Fibroblast of lung (primary cell): ENCODE measurements at regions not wholly inside any gene's neighbourhood (a gene's known extent, or its start where the extent isn't known, plus 50 kb on each side); places are given as distances from the start of the nearest gene placed in this dataset.

Source experiments
- DNase-seq, 2 donors: peaks; one replicate each; pipeline versions ENCODE4 v3.0.0 to v3.0.0-alpha.2; 2010; ENCODE audit warnings: low read depth in 2 of 2
- H2AFZ ChIP-seq: 2 replicates; pipeline ENCODE4 v1.5.1; 2012; ENCODE audit warnings: low read length, control low read depth, inconsistent platforms
- H3K27ac ChIP-seq: 2 replicates; pipeline ENCODE4 v1.5.1; 2011; ENCODE audit warnings: low read length, control low read depth; ENCODE audit not compliant: insufficient read depth
- H3K27me3 ChIP-seq: 2 replicates; pipeline ENCODE4 v1.5.1; 2011; ENCODE audit warnings: mild to moderate bottlenecking, low read length; ENCODE audit not compliant: control insufficient read depth, insufficient read depth
- H3K36me3 ChIP-seq: 2 replicates; pipeline ENCODE4 v1.5.1; 2011; ENCODE audit warnings: low read length; ENCODE audit not compliant: control insufficient read depth, insufficient read depth
- H3K4me1 ChIP-seq: 2 replicates; pipeline ENCODE4 v1.5.1; 2011; ENCODE audit warnings: low read length; ENCODE audit not compliant: control insufficient read depth, insufficient read depth; ENCODE audit errors: extremely low read depth
- H3K4me2 ChIP-seq: 2 replicates; pipeline ENCODE4 v1.5.1; 2011; ENCODE audit warnings: low read length, control low read depth; ENCODE audit not compliant: insufficient read depth; ENCODE audit errors: extremely low read depth
- H3K4me3 ChIP-seq, 4 experiments: fragments of 200-600 bp in 1 of 4; sonication (generic) in 1 of 4; replicated peaks in 1 of 4; 2 replicates each; pipeline ENCODE4 v1.5.1; 2011 to 2016; ENCODE audit warnings: low read length in 4 of 4, low read depth in 3 of 4, mild to moderate bottlenecking in 3 of 4, control low read depth in 2 of 4, inconsistent platforms in 1 of 4, mixed read lengths in 1 of 4; ENCODE audit not compliant: insufficient read depth in 1 of 4; ENCODE audit errors: control extremely low read depth in 1 of 4
- H3K79me2 ChIP-seq: 2 replicates; pipeline ENCODE4 v1.5.1; 2012; ENCODE audit warnings: mild to moderate bottlenecking, low read length, inconsistent platforms; ENCODE audit not compliant: control insufficient read depth, insufficient read depth
- H3K9ac ChIP-seq: 2 replicates; pipeline ENCODE4 v1.5.1; 2011; ENCODE audit warnings: mild to moderate bottlenecking, low read length, control low read depth; ENCODE audit not compliant: insufficient read depth
- H3K9me3 ChIP-seq: 2 replicates; pipeline ENCODE4 v1.5.1; 2012; ENCODE audit warnings: low read depth, low read length; ENCODE audit not compliant: control insufficient read depth, insufficient read depth
- H4K20me1 ChIP-seq: 2 replicates; pipeline ENCODE4 v1.5.1; 2011; ENCODE audit warnings: low read length; ENCODE audit not compliant: control insufficient read depth, insufficient read depth; ENCODE audit errors: extremely low read depth
- EZH2 ChIP-seq: IDR thresholded peaks from 2 replicates; pipeline ENCODE4 v1.5.1; 2012; ENCODE audit warnings: low read length, control low read depth, mild to moderate bottlenecking; ENCODE audit errors: missing control alignments
- TF ChIP-seq, protein P1 (sequence below), 2 donors: IDR thresholded peaks in 1 of 2; conservative IDR thresholded peaks in 1 of 2; 1 replicate in 1 of 2; 2 replicates in 1 of 2; pipeline ENCODE4 v1.5.1; 2011 to 2012; ENCODE audit warnings: low read length in 2 of 2, control low read depth in 1 of 2, inconsistent platforms in 1 of 2, low read depth in 1 of 2, mild to moderate bottlenecking in 1 of 2

DNA sequence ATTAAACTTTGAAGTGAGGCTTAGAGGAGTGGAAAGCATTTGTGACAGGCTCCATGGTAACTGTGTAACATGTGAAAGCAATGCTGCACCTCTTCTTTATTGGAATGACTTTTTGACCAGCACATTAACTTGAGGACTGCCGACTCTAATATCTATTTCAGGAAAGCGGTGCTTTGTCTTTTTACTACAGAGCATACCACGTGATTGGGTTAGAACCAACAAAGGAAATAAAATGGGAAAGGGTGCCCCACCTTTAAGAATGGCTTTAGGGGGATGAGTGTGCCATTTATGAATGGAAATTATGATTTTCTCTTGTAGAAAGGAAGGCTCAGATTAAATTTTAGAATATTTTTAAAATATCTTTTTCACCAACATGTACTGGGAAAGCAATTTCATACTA, 57.3 kb upstream of the VPREB1 start:
- Histone ChIP-seq H3K9me3 (no peaks in the 10 kb centered on the region), H3K4me3 (no peak overlapping the region), H2AFZ (no peak overlapping the region), H3K27ac (no peak overlapping the region), H3K9ac (no peak overlapping the region), H3K4me2 (no peak overlapping the region), H3K27me3 (peaks cover 14% of the 10 kb centered on the region), H4K20me1 (no peaks in the 10 kb centered on the region), H3K36me3 (no peaks in the 10 kb centered on the region), H3K79me2 (no peaks in the 10 kb centered on the region), H3K4me1 (no peaks in the 10 kb centered on the region)
- no peak for DNase-seq
- no peak for TF ChIP-seq EZH2
- TF ChIP-seq, protein P1, sequence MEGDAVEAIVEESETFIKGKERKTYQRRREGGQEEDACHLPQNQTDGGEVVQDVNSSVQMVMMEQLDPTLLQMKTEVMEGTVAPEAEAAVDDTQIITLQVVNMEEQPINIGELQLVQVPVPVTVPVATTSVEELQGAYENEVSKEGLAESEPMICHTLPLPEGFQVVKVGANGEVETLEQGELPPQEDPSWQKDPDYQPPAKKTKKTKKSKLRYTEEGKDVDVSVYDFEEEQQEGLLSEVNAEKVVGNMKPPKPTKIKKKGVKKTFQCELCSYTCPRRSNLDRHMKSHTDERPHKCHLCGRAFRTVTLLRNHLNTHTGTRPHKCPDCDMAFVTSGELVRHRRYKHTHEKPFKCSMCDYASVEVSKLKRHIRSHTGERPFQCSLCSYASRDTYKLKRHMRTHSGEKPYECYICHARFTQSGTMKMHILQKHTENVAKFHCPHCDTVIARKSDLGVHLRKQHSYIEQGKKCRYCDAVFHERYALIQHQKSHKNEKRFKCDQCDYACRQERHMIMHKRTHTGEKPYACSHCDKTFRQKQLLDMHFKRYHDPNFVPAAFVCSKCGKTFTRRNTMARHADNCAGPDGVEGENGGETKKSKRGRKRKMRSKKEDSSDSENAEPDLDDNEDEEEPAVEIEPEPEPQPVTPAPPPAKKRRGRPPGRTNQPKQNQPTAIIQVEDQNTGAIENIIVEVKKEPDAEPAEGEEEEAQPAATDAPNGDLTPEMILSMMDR (conservative IDR thresholded peaks at IDR 0.05 in 1 of 2, IDR thresholded peaks at IDR 0.05 in 1 of 2; ENCODE audit: low read depth in 1 of 2, low read length in 2 of 2), result no peak

DNA sequence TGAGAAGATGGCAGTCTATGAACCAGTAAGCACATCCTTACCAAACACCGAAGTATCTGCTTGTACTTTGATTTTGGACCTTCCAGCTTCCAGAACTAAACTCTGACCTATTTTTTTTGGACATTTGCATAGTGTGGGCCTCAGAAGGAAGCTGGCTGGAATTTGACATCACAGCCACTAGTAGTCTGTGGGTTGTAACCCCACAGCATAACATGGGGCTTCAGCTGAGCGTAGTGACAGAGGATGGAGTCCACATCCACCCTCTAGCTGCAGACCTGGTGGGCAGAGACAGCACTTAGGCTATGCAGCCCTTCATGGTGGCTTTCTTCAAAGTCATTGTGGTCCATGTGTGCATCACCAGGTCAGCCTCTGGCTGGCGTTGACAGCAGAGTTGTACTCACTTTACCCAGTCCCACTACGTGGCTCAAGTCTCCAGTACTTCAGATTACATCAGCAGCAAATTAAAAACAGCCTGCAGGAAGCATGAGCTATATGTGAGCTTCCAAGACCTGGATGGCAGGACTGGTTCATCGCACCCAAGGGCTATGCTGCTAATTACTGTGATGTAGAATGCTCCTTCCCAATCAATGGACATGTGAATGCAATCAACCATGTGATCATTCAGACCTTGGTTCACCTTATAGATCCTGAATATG, 58.6 kb upstream of the VPREB1 start:
- H3K27me3 ChIP-seq, result peaks cover 14% of the 10 kb centered on the region
- H3K36me3 ChIP-seq, result no peaks in the 10 kb centered on the region
- H3K4me2 ChIP-seq, result no peak overlapping the region
- no peak for DNase-seq
- no peaks in the 10 kb centered on the region for H3K79me2 ChIP-seq
- no peak overlapping the region for H3K27ac ChIP-seq
- TF ChIP-seq, protein P1 (conservative IDR thresholded peaks at IDR 0.05 in 1 of 2, IDR thresholded peaks at IDR 0.05 in 1 of 2; ENCODE audit: low read depth in 1 of 2, low read length in 2 of 2), result no peak
- TF ChIP-seq EZH2, result no peak
- H4K20me1 ChIP-seq, result no peaks in the 10 kb centered on the region
- H3K4me1 ChIP-seq, result no peaks in the 10 kb centered on the region
- no peak overlapping the region for H3K4me3 ChIP-seq
- H3K9ac ChIP-seq, result no peak overlapping the region
- H2AFZ ChIP-seq, result no peak overlapping the region
- no peaks in the 10 kb centered on the region for H3K9me3 ChIP-seq

DNA sequence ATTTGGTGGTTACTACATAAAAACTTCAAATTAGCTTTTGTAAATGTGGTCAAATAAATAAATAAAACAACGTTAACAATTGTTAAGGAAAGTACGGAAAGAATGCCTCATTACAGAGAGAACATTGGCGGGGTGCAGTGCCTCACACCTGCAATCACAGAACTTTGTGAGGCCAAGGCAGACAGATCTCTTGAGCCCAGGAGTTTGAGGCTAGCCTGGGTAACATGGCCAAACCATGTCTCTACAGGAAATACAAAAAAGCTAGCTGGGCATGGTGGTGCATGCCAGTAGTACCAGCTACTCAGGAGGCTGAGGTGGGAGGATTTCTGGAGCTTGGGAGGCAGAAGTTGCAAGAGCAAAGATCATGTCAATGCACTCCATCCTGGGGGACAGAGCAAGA, 59.4 kb upstream of the VPREB1 start:
- Histone ChIP-seq H3K9me3 (no peaks in the 10 kb centered on the region), H3K9ac (no peak overlapping the region), H3K79me2 (no peaks in the 10 kb centered on the region), H2AFZ (no peak overlapping the region), H3K4me3 (no peak overlapping the region), H4K20me1 (no peaks in the 10 kb centered on the region), H3K4me1 (no peaks in the 10 kb centered on the region), H3K36me3 (no peaks in the 10 kb centered on the region), H3K27me3 (peaks cover 14% of the 10 kb centered on the region), H3K4me2 (no peak overlapping the region), H3K27ac (no peak overlapping the region)
- no peak for TF ChIP-seq EZH2
- TF ChIP-seq, protein P1 (conservative IDR thresholded peaks at IDR 0.05 in 1 of 2, IDR thresholded peaks at IDR 0.05 in 1 of 2; ENCODE audit: low read depth in 1 of 2, low read length in 2 of 2), result no peak
- DNase-seq, result no peak
